ENCODE measurements at regions not wholly inside any gene's neighbourhood (a gene's known extent, or its start where the extent isn't known, plus 50 kb on each side); places are given as distances from the start of the nearest gene placed in this dataset.
"Not testable (repeated sequence)": the region's sequence is repeated elsewhere in the genome, so short reads cannot be mapped to it uniquely, and the experiment has no call there.

DNA sequence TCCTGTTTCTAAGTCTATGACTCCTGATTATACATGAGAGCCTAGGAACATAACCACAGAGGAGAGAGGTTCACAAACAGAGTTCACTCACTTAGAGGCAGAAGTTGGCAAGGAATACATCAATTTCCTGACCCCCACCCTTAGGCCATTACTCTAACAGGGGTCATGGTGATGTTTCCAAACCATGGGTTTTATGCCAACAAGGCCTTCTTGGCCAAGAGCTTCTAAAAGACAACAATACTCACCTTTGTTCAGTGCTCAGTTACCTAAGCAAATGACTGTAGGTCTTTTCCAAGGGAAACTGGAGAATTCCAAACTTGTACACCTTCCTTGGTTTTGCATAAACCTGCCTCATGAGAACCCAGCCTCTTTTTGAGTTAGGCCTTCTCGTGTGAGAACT is 52.6 kb downstream of the ERICH4 start:
- Mint-ChIP-seq H3K27ac (no peak overlapping the region), H3K27me3 (peaks cover 40% of the 10 kb centered on the region), H3K36me3 (no peaks in the 10 kb centered on the region), H3K4me3 (no peak overlapping the region), H3K9me3 (no peaks in the 10 kb centered on the region), H3K4me1 (no peaks in the 10 kb centered on the region)
- no peak for DNase-seq
- CTCF ChIA-PET: no interaction called here

DNA sequence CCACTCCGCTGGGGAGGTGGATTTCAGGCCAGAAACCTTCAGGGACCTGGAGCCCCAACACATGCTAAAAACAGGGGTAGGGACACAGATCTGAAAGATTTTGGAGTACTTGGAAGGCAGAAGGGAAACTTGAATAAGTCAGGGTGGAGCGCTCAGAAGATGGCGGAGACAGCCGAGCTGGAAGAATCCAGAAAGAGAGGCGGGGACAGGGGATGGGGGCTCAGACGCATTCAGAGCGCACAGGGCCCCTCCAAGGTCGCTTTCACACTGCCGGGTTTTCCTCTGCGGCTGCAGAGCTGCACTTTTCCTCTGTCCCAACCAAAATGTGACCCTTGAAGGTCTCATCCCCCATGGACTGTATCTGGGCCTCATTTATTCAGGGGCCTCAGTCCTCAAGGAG is 56.9 kb downstream of the ERICH4 start:
- H3K4me1 Mint-ChIP-seq: no peaks in the 10 kb centered on the region
- no peak for DNase-seq
- no peak overlapping the region for H3K4me3 Mint-ChIP-seq
- H3K36me3 Mint-ChIP-seq: no peaks in the 10 kb centered on the region
- H3K27me3 Mint-ChIP-seq: peaks cover 44% of the 10 kb centered on the region
- H3K27ac Mint-ChIP-seq: no peak overlapping the region
- no peaks in the 10 kb centered on the region for H3K9me3 Mint-ChIP-seq
- CTCF ChIA-PET: no interaction called here

DNA sequence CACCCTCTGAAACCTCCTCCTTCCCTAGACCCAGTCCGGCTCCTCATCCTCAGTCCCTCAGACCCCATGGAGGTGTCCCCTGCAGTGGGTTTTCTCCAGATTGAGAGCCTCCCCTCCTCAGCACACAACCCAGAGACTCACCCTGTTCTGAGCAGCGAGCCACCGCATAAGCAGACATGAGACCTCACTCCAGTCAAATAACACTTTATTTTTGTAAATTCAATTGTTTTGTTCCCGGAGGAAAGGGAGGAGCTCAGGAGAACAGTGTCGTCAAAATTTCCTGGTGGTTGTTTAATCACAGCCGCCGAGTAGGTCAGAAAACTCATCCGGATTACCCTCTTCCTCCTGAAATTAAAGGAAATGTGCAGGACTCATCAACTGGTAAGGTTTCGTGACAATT is 57.5 kb downstream of the ERICH4 start:
- peaks cover 46% of the 10 kb centered on the region for H3K27me3 Mint-ChIP-seq
- CTCF ChIA-PET: no interaction called here
- no peaks in the 10 kb centered on the region for H3K4me1 Mint-ChIP-seq
- no peak for DNase-seq
- no peaks in the 10 kb centered on the region for H3K36me3 Mint-ChIP-seq
- H3K4me3 Mint-ChIP-seq: no peak overlapping the region
- H3K27ac Mint-ChIP-seq: no peak overlapping the region
- no peaks in the 10 kb centered on the region for H3K9me3 Mint-ChIP-seq

DNA sequence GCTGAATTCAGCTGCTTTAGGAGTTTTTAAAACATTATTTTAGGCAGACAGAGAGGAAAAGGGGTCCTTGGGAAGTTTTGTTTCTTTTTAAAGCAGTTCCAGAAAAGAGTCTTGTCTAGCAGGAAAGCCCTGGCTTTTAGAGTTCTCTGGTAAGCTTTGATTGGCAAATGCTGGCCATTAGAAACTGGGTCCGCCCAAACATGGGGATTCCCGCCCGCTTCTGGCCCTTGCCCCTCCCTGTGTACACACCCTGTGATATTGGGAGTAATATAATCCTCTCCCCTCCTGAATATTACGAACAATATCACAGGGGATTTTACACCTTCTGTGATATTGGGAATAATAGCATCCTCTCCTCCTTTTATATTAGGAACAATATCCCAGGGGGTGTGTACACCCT is 58.9 kb downstream of the ERICH4 start:
- Mint-ChIP-seq H3K27ac (no peak overlapping the region), H3K9me3 (no peaks in the 10 kb centered on the region), H3K4me3 (no peak overlapping the region), H3K27me3 (peaks cover 54% of the 10 kb centered on the region), H3K36me3 (no peaks in the 10 kb centered on the region), H3K4me1 (no peaks in the 10 kb centered on the region)
- no peak for DNase-seq
- CTCF ChIA-PET: no interaction called here

DNA sequence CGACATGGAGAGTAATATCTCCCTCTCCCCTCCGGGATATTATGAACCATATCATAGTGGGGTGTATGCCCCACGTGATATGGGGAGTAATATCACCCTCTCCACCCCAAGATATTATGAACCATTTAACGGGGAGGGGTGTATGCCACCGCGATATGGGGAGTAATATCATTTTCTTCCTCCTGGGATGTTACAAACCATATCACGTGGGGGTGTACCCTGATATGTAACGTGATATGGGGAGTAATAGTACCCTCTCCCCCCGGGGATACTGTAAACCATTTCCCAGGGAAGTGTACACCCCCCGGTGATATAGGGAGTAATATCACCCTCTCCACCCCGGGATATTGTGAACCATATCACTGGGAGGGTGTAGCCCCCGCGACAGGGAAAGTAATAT is 62.1 kb downstream of the ERICH4 start:
- Mint-ChIP-seq H3K27ac (no peak overlapping the region), H3K9me3 (no peaks in the 10 kb centered on the region), H3K4me3 (no peak overlapping the region), H3K4me1 (no peaks in the 10 kb centered on the region), H3K36me3 (no peaks in the 10 kb centered on the region), H3K27me3 (peaks cover 44% of the 10 kb centered on the region)
- DNase-seq: no peak
- CTCF ChIA-PET: no interaction called here

DNA sequence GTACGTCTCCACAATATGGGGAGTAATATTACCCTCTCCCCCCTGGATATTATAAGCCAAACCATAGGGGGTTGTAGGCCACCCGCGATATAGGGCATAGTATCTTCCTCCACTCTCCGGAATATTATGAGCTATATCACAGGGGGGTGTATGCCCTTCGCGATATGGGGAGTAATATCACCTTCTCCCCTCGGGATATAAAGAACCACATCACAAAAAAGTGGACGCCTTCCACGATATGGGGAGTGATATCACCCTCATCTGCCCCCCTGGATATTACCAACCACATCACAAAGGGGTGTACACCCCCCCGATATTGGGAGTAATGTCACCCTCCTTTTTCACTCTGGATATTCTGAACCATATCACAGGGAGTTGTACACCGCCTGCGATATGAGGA is 65.5 kb upstream of the CEACAM21 start:
- Mint-ChIP-seq H3K4me3 (no peak overlapping the region), H3K9me3 (no peaks in the 10 kb centered on the region), H3K27me3 (peaks cover 40% of the 10 kb centered on the region), H3K4me1 (no peaks in the 10 kb centered on the region), H3K36me3 (no peaks in the 10 kb centered on the region), H3K27ac (no peak overlapping the region)
- no peak for DNase-seq
- CTCF ChIA-PET: no interaction called here

DNA sequence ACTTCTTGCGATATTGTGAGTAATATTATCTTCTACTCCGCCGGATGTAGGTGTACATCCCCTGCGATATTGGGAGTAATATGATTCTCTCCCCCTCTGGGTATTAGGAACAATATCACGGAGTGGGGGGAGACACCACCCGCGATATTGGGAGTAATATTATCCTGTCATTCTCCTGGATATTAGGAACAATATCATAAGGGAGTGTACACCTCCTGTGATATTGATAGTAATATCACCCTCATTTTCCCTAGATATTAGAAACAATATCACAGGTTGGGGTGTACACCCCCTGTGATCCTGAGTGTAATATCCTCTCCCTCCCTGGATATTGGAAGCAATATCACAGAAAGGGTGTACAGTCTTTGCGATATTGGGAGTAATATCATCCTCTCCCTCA is 64.3 kb upstream of the CEACAM21 start:
- H3K4me3 Mint-ChIP-seq: no peak overlapping the region
- DNase-seq: no peak
- no peaks in the 10 kb centered on the region for H3K9me3 Mint-ChIP-seq
- H3K36me3 Mint-ChIP-seq: no peaks in the 10 kb centered on the region
- CTCF ChIA-PET: no interaction called here
- H3K27ac Mint-ChIP-seq: no peak overlapping the region
- H3K27me3 Mint-ChIP-seq: peaks cover 33% of the 10 kb centered on the region
- peaks cover 7% of the 10 kb centered on the region for H3K4me1 Mint-ChIP-seq

DNA sequence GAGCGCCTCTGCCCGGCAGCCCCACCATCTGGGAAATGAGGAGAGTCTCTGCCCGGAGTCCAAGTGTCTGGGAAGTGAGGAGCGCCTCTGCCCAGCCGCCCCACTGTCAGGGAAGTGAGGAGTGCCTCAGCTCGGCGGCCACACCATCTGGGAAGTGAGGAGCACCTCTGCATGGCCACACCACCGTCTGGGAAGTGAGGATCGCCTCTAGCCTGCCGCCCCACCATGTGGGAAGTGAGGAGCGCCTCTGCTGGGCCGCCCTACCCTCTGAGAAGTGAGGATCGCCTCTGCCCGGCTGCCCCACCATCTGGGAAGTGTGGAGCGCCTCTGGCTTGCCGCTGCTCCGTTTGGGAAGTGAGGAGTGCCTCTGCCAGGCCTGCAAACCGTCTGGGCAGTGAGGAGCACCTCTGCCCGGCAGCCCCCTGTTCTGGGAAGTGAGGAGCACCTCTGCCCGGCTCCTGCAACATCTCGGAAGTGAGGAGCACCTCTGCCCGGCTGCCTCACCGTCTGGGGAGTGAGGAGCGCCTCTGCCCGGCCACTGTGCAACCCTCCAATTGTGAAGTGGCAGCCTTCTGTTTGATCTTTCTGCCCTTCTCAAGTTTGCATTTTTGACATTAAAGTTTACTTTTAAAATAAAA is 60.8 kb upstream of the CEACAM21 start:
- CTCF ChIA-PET: interaction anchor here (1.1 kb wide), 1 partner anchor 18 kb away, joined by 3 read pairs; no protein-coding TSS in a partner anchor
- H3K9me3 Mint-ChIP-seq: no peaks in the 10 kb centered on the region
- DNase-seq: no peak
- H3K27me3 Mint-ChIP-seq: peaks cover 28% of the 10 kb centered on the region
- no peaks in the 10 kb centered on the region for H3K36me3 Mint-ChIP-seq
- H3K27ac Mint-ChIP-seq: no peak overlapping the region
- H3K4me1 Mint-ChIP-seq: peaks cover 15% of the 10 kb centered on the region
- no peak overlapping the region for H3K4me3 Mint-ChIP-seq

DNA sequence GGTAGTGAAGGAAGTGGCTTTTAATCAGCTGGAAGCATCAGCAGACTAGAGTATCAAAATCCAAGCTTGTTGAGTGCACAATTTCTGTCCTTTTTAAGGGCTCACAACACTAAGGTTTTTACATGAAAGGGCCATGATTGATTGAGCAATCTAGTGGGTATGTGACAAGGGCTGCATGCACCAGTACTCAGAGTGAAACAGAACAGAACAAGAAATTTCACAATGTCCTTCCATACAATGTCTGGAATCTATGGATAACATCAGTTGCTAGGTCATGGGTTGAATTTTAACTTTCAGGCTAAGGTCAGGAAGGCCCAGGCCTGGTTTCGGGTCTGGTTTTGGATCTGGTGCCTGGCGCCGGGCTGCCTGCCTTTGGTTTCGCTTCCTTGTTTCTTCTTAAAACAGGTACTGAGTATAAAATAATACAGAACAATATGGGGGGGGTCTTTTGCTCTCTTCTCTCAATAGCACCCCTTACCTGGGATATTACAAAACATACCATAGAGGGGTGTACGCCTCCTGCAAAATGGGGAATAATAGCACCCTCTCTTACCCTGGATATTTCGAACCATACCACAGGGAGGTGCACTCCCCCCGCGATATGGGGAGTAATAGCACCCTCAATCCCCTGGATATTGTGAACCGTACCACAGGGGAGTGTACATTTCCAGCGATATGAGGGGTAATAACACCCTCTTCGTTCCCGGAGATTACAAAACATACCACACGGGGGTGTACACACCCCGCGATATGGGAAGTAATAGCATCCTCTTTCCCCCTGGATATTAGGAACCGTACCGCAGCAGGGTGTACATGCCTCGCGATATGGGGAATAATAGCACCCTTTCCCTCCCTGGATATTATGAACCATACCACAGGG is 59.4 kb upstream of the CEACAM21 start:
- CTCF ChIA-PET: interaction anchor here (0.6 kb wide), 1 partner anchor 45 kb away, joined by 3 read pairs; no protein-coding TSS in a partner anchor
- H3K27ac Mint-ChIP-seq, H3K4me3 Mint-ChIP-seq, H3K9me3 Mint-ChIP-seq, H3K36me3 Mint-ChIP-seq: not testable (repeated sequence)
- Mint-ChIP-seq H3K4me1 (peaks cover 25% of the 10 kb centered on the region), H3K27me3 (peaks cover 34% of the 10 kb centered on the region)
- DNase-seq: peak; percentile 46

DNA sequence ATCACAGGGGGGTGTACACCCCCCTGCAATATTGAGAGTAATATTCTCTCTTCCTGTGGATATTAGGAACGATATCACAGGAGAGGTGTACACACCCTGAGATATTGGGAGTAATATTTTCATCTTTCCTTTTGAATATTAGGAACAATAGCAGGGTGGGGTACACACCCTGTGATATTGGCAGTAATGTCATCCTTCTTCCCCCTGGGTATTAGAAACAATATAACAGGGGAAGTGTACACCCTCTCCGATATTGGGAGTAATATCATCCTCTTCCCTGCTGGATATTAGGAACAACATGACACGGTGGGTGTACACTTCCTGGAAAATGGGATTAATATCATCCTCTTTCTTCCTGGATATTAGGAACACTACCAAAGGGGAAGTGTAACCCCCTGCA is 57.8 kb upstream of the CEACAM21 start:
- H3K4me3 Mint-ChIP-seq: no peak overlapping the region
- peaks cover 38% of the 10 kb centered on the region for H3K4me1 Mint-ChIP-seq
- H3K36me3 Mint-ChIP-seq: no peaks in the 10 kb centered on the region
- peaks cover 31% of the 10 kb centered on the region for H3K27me3 Mint-ChIP-seq
- no peak for DNase-seq
- CTCF ChIA-PET: no interaction called here
- no peak overlapping the region for H3K27ac Mint-ChIP-seq
- no peaks in the 10 kb centered on the region for H3K9me3 Mint-ChIP-seq

DNA sequence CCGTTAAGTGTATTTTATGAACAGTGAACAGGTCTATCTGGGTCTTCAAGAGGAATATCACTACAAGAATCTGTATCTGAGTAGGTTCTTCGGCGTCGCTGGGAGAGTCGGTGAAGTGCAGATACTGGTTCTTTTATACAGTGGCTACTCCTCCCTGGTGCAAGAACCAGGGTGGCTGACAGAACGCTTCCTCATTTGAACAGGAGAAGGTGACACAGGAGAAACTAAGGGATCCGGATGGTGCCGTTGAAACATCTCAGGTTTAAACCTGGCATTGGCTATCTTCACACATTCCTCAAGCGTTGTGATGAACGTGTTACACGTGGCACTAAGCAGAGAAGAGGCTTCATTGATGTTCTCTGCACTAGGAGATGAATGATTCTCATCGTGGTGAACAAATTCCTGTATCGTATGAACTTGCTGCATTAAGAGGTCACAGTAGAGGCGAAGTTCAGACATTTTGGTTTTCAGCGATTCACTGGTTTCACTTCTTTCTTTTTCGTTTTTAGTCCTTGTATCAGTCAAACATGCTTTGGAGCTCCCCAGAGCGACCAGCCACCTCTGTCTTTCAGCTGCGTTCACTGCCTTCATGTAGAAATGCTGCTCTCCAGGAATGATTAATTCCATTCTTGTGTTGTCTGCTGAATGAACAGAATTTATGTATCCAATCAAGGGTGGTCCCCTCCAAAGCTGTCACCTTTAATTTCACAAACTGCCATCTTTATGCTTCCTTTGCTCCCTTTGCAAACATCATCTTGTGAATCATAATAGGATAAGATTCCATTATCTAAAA is 54.6 kb upstream of the CEACAM21 start:
- peaks cover 19% of the 10 kb centered on the region for H3K27me3 Mint-ChIP-seq

DNA sequence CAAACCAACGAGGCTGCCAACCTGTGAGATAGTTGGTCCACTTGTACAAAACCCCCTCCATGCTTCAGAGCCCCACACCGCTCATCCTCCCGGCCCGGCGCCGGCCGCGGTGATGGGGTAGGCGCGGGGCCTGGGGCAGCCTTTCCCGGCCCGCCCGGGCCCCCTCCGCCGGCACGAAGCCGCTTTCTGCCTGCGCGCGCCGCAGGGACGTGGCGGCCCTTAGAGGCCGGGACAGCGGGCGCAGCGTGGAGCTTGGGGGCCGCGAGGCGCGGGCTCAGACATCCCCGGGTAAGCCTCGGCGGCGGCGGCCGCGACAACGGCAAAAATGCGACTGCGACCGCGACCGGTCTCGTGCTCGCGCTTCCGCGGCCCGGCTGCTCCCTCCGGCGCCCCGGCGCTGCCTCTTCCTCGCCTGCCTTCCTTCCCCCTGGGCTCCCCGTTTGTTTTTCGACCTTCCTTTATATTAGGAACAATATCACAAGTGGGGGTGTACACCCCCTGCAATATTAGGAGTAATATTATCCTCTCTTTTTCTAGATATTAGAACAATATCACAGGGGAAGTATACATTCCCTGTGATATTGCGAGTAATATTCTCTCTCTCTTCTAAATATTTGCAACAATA is 53.9 kb upstream of the CEACAM21 start:
- H3K27me3 Mint-ChIP-seq: peaks cover 26% of the 10 kb centered on the region
- DNase-seq: peak; percentile 60
- peaks cover 2% of the 10 kb centered on the region for H3K36me3 Mint-ChIP-seq
- H3K9me3 Mint-ChIP-seq: no peaks in the 10 kb centered on the region
- peak overlapping the region; percentile 79 for H3K4me3 Mint-ChIP-seq
- peaks cover 27% of the 10 kb centered on the region for H3K4me1 Mint-ChIP-seq
- H3K27ac Mint-ChIP-seq: peak overlapping the region; percentile 88
- CTCF ChIA-PET: interaction anchor here (0.8 to 1.1 kb wide), 3 partner anchors 9 to 46 kb away, joined by 4 to 5 read pairs (median 4); no protein-coding TSS in a partner anchor

More for the DNA sequence above, 54.6 kb upstream of the CEACAM21 start:
- not testable (repeated sequence) for H3K36me3 Mint-ChIP-seq, DNase-seq, H3K9me3 Mint-ChIP-seq
- Mint-ChIP-seq H3K27ac (peak overlapping the region; percentile 82), H3K4me1 (peaks cover 34% of the 10 kb centered on the region), H3K4me3 (peak overlapping the region; percentile 56)
- CTCF ChIA-PET: interaction anchor here (0.8 to 1.1 kb wide), 3 partner anchors 10 to 47 kb away, joined by 4 to 5 read pairs (median 4); no protein-coding TSS in a partner anchor

DNA sequence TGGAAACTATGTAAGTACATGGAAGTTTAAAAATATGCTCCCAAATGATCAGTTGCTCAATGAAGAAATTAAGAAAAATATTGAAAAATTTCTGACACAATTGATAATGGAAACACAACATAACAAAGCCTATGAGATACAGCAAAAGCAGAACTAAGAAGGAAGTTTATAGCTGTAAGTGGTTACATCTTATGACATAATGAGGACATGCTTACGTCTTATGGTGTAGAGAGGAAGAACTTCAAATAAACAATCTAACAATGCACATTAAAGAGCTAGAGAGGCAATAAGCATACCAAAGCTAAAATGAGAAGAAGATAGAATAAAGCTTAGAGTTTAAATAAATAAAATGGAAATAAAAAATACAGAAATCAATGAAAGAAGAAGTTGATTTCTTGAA is 50.0 kb upstream of the CEACAM21 start:
- DNase-seq: no peak
- Mint-ChIP-seq H3K4me1 (peaks cover 54% of the 10 kb centered on the region), H3K9me3 (peaks cover 25% of the 10 kb centered on the region), H3K27me3 (peaks cover 46% of the 10 kb centered on the region), H3K27ac (no peak overlapping the region), H3K36me3 (peaks cover 25% of the 10 kb centered on the region), H3K4me3 (no peak overlapping the region)
- CTCF ChIA-PET: no interaction called here

Measured in activated naive CD4-positive, alpha-beta T cell treated with anti-CD3 and anti-CD28 coated beads, Interleukin-2, amount 10 ng/mL, durations not matched to agents 7 days and 5 days (primary cell).